ENCODE measurements at regions not wholly inside any gene's neighbourhood (a gene's known extent, or its start where the extent isn't known, plus 50 kb on each side); places are given as distances from the start of the nearest gene placed in this dataset.

GRCh38 chr3:105997466-105997799, 128.6 kb upstream of the CBLB start:
- no peak for TF ChIP-seq CTCF (IDR thresholded peaks at IDR 0.05; ENCODE audit: insufficient read depth, low read length)
- TF ChIP-seq GABPA (IDR thresholded peaks at IDR 0.05; ENCODE audit: low read depth) = no peak

Data from HL-60 (cell line).